IPS-NIHi7 (cell line): ENCODE measurements at regions not wholly inside any gene's neighbourhood (a gene's known extent, or its start where the extent isn't known, plus 50 kb on each side); places are given as distances from the start of the nearest gene placed in this dataset.

Experiments
- DNase-seq: peaks from one replicate; pipeline ENCODE4 v3.0.0; 2012; ENCODE audit warnings: mixed read lengths; ENCODE audit errors: extremely low spot score

DNA sequence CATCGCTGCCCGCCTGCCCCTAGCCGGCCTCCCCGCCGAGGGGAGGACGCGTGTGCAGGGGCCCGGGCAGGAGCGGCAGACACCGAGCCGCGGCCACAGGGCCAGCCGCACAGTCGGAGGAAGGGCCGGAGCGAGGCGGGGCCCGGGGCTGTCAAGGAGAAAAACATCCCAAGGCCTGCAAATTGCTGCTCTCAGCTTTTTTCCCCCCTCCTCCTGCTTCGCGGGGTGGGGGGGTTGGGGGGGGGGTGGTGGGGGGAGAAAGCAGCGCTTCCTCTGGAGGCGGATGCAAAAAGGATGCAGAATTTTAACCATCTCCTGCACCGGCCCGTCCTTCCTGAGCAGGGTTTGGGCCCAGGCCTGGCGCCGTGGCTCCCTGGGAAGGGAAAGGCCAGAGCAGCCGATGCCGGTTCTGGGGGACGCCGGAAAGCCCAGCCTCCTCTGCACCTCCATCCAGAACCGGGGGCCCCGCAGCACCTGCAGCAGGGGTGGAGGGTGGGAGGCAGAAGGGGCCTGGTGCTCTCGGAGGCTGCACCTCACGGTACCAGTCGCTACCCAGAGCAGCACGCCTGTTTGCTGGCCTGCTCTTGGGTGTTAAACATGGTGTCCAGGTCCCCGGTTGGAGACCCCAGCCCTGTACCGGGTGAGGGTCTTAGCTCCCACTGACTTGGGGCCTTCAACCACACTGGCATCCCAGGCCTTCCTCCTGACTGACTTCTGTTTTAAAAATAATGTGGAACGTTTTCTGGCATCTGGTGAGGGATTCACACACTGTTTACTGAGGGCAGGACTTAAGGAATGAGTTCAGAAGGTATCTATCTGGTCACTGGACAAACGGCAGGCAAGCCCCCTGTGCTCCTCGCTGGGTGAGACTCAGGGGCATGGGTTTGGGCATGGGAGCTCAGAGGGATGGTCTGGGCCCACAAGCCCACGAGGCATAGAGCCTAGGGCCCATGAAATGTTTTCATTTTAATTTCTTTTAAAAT lies 77.4 kb upstream of the WNT7B start:
- no peak for DNase-seq

DNA sequence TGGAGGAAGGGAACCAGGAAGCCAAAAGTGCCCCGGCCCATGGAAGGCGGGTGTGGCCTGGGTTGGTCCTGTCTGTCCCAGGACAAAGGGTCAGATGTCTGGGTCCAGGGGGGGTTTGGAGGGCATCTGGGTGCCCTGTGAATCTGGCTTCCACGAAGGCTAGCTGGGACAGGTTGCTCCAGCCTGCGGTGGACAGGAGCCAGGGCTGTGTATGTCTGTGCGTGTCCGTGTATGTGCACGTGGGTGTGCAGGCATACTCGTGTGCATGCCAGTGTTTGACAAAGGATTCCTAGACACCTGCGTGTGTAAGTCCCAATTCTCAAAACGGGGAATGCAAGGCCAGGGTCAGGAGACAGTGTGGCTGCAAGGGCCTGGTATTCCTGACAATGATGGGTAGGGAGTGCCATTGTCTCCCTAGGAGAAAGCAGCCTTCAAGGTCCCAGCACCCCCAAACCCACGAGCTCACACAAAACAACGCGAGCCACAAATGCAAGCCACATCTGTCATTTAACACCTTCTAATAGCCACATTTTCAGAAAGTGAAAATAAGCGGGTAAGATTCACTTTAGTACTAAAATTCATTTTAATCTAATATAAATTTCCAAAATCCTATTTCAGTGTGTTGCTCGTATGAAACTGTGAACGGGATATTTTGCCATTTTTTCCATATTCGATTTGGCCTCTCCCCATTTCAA lies 78.4 kb upstream of the WNT7B start:
- DNase-seq: no peak

DNA sequence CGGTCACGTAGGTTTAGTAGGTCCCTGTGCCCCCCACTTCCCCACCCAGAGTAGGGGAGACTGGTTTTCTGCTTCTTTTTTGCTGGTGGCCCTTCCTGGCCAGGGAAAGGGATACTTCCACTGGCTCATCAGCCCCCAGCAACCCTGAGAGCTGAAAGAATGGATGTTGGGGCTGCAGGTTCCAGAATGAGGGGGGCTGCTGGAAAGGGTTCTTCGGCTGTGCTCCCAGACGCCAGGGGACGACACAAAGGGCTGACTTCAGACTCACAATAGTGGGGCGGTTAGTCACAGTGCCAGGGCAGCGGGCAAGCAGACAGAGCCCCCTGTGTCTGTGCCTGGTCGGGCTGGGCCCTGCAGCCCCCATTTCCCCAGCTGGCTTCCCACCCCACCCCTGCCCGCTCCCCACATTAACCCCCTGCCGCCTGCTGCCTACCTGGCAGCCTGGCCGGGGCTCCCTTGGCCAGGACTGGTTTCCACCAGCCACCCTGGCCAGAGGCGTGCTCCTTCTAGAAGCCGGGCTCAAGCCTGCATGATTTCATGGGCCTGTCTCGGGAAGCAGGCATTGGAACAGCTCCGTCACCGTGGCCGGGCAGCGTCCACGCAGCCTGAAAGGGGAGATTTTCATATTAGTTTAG lies 79.1 kb upstream of the WNT7B start:
- DNase-seq: no peak

DNA sequence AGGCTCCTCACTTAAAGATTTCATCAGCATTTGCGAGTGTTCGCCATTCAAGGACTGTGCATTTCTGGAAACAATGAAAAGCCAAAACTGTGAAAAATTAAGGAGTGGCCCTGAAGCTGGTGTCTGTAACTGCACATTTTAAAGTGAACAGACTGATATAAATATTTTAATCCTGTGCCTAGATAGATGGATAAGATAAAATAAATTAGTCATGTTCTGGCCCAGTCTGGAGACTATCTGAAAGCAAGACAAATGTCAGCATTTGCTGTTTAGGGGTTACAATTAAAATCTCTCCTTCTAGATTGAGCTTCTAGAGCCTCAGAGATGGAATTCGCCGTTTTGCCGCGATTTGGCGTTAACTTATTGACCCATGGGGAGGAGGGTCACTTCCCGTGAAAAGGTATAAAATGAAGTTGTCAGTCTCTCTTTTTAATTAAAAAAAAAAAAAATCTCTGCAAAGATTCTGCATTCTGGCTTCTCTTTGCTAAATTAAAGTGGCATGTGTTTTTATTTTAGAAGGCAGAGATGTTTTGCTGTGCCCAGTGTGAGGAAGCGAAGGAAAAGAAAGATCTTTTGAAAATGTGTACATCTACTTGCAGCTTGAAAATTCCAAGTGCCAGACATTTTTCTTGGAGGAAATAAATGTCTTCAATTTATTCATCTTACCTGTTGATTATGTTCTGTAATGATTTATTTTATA lies 79.7 kb upstream of the WNT7B start:
- DNase-seq: no peak

DNA sequence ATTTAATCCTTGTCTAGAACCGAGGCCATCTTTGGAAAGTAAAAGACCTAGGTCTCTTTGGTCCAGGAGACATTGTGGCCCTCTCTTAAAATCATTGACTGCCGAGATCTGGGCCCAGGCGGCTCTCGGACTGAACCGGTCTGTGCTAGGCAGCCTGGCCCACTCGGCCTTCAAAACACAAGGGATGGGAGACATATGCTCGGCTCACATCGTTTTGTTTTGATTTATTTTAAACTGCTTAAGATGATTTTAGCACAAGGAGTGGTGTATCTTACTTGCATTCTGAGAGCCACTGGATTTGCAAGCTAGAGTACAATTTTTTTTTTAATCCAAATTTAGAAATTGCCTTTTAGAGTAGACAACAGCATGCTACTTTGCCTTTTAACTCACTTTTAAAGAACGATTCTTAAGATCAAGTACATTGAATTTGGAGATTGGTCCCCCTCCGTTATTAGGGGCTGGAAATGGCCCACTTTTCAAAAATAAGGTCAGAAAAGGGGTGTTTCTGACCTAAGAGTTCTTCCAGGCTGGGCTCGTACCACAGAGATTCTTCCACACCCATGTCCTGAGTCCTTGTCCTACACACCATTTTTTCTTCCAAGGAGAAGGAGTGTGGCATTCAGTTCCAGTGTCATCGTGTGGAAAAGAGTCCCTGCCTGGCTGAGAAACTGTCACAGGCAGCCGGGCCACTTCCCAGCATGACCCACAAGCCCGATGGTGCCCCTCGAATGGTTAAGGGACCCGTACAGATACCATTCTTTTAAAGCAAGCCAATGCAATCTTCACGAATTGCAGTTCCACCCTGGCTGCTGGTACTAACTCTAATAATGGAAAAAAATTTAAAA lies 80.5 kb upstream of the WNT7B start:
- no peak for DNase-seq

DNA sequence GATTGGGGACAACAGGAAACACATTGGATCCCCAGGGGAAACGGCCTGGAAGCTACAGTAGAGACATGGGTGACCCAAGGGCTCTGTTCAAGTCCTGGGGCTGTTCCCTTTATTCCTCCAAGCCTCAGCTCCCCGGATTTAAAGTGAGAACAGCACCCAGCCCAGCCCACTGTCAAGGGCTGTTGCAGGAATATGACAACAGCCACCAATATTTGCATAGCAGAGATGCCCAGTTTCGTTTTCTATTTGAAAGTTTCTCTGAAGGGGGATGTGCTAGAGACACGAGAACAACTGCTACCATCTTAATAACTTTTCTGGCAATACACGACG lies 81.1 kb upstream of the WNT7B start:
- no peak for DNase-seq

DNA sequence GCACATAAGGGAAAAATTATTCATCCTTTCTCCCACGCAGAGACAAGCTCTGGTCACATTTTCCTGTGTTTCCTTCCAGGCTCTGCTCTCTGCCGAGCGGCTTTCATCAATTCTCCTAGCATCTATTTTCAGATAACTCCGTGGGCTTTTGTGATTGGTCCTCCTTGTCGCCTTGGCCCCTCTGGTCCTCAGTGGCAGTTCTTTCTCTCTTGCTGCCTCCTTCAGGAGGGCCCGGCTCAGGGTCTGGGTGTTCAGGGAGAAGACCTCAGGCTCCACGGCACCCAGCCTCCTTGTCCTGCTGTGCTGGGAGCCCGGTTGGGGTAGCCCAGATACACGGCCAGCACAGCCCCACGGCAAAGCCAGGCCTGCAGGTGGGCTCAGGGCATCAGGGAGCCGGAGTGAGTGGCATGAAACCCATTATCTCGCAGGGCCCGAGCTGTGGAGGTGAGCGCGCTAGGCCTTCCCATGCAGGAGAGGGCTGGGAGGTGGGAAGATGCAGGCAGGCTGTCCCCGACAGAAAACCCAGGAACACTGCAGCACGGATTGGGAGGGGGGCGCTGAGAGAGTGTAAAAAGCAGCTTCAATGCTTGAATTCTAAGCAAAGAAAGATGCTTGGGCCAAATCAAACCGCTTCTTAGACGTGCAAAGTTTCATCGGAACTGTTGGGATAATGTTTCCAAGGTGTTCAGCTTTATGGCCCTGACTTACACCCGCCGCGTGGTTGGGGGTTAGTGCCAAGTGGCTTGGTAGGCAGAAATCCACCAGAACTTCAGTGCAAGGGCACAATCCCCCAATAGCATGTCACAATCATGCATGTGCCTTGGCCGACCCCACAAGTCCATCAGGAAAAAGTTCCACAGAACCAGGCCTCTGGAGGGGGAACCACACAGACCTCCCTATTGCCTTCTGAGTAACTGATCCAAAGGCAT lies 81.9 kb upstream of the WNT7B start:
- no peak for DNase-seq

DNA sequence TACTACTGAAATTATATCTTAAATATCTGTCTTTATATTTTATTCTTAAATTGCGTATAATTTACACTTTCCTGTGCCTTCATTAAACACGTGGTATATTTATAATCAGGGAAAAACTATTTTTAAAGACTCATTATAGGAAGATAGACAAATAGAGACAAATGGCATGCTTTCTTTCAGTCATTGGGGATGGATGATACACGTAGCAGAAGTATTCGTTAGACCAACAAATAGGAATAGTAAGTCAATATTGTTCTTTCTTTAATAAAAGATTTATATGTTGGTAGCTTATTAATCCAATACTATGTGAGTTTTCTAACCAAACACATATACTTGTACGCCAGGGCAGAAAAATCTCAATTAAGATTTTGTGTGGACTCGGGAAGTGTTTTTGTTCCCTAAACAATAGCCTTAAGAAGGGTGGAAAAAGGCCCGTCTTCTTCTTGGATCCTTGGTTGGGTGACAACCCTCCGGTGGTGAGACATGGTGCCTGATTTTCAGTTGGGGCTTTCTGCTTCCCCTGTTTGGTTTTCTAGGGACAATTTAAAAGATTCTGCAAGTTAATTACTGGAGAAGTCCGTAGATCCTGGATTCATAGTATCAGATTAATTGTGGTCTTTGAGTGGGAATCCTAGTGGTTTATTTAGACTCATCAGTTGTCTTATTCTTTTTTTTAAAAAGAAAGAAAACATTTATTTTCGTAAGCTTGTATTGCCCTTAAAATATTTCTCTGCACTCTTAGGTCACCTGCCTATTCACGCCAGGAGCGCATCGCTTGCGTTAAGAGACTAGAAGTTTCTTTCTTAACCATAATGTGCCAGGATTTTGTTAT lies 83.5 kb upstream of the WNT7B start:
- DNase-seq: no peak

DNA sequence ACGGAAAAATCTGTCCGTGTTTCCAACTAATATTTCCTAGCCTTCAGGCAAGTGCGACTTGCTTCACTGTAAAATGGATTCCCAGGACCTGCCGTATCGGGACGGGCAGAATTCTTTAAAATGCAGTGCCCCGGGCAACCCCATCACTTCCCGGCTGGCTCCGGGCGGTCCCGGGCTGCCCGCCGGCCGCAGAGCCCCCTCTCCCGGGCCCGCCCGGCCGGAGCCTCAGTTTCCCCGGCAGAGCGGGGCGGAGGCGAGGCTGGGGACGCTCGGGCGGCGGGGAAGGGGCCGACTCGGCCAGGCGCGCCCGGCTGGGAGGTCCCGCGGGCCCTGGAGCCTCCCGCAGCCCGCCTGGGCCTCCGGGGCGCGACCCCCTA lies 84.2 kb upstream of the WNT7B start:
- DNase-seq: no peak

DNA sequence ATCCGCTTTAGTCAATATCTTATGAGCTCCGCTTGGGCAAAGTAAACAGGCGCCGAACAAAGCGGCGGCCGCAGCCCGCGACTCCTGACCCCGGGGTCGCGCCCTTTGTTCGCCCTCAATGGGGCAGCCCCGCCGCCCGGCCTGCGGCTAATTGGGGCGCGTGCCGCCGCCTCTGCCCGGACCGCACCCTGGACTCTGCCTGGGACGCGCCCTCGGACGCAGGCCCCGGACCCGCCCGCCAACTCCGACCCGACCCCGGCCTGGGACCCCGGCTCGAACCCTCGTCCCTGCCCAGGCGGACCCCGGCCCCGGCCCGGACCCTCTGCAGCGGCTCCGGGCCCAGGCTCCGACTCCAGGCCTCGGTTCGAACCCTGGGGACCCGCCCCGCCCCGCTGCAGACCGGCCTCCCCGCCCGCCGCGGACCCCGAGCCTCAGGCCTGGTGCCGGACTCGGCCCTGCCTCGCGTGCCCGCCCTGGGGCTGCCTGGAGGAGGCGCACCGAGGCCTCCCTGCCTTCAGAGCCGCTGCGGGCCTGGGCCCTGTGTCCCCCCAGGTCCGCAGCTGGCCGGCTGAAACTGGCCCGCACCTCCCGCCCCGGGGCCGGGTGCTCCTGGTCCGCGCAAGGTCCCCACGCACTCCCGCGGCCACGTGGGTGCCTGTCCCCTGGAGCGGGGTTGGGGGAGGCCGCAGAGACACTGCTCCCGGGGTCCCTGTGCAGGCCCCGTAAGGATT lies 84.7 kb upstream of the WNT7B start:
- peak; percentile 51 for DNase-seq

DNA sequence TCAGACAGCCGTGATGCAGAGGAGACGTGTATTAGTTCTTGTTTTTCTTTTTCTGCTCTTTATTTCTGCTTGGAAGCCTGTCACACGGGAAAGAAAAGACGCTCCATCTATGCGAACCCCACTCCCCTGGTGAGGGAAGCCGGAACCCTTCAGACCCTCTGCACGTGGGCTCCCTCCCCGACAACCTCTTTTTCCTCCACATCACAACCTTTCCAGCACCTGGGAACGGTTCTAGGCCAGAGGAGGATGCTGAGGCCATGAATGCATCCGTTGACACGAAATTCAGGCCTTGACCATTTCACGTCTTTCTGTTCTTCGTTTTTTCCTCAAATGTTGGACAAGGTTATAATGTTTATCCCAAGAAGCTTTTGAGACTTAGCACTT lies 85.3 kb upstream of the WNT7B start:
- no peak for DNase-seq

DNA sequence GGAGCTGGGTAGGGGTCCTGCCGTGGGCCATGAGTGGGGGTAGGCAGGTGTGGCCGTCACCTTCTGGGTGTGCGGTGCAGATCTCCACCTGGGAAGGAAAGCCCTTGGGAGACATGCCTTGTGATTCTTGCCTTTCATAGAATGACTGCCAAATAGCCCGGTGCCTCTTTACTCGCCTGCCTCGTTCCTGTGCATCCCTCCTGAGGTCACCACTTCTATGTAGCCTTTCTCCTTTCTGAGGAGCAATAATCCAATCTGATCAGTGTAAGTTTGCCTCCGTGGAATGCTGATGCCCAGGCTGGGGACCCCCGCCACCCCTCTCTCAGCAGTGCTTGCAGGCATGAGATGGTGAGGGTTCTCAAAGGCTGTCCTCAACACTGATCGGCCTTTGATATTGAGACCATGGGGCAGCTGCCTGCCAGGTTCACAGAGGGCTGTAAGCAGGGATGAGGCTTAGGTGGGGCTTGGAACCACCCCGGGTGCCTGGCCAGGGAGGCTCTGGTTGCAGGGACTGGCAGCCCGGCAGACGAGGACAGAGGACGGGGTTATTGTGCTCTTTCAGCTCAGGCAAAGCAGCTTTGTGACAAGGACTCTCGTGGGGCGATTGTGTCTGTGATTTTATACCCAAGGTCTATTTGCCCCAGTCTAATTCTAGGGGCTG lies 86.1 kb upstream of the WNT7B start:
- DNase-seq: no peak

DNA sequence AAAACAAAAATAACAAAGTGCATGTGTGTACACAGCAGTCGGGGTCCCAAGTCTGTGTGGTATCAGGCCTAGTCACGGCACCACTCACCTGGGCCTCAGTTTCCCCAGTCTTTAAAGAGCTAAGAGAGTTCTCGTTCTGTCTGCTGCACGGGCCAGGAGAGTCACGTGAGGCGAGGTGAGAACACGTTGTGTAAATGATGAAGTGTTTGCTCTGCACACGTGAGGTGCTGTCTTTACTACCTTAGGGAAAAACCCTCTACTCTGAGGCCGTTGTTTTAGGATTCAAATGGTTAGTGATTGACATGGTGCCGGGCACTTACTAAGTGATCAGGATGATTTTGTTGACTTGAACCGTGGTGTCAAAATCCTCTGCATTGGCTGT lies 86.5 kb upstream of the PPARA start:
- no peak for DNase-seq

DNA sequence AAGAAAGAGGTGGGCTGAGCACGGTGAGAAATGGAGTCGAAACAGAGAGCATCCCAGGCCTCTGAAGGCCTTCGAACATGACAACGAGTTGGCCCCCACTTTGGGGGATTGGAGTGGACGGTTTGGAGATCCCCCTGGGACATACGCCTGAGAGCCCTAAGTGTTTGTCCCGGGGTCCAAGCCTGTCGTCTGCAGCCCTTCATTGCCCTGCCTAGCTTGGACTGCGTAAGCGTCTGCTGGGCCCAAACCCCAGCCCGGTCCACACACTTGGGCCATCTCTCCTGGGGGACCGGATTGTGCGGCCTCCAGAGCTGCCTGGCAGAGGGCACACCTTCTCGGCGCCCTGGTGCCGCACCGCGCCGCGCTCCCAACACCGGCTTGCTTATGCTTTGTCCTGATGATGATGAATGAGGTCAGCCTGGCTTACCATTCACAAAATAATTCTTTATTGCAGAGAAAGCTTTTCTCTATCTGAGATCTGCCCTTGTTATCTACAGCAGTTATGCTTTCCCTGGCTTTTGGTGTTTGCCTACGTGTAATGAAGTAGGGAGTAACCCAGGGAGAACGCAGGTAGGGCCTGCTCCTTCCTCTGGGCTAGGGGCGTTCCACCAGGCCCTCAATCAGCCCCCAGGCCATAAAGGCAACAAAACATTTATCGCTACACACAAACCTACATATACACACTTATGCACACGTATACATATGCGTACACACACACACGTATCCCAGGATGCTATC lies 85.9 kb upstream of the PPARA start:
- DNase-seq: no peak

DNA sequence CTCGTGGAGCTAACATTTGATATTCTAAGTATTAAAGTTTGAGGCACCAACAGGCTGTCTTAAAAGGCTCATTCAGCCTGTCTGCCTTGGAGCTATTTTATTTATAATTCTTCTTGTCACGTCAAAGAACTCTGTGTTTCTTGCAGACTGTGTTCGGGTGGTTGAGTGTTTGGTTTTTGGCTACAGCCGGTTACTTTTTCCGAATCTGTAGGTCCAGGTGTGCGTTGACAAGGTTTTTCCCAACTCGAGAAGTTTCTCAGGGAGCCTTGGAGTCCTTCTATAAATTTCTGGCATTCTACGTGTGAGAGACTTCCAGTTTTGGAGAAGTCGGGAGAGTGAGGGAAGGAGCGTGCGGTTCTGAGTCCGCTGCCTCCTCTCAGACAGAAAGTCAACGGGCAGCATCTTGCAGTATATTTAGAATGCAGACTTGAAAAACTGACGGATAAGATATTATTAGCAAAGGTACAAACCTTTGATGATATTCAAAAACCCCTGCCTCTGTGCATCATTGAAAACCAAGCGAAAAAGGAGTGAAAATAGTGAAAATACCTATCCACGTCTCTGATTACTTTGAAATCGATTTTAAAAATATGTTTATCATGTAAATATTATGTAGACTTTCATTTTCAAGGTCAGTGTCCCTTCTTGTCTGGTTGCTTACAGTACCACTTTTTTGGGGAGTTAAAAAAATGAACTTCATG lies 85.2 kb upstream of the PPARA start:
- DNase-seq: no peak

DNA sequence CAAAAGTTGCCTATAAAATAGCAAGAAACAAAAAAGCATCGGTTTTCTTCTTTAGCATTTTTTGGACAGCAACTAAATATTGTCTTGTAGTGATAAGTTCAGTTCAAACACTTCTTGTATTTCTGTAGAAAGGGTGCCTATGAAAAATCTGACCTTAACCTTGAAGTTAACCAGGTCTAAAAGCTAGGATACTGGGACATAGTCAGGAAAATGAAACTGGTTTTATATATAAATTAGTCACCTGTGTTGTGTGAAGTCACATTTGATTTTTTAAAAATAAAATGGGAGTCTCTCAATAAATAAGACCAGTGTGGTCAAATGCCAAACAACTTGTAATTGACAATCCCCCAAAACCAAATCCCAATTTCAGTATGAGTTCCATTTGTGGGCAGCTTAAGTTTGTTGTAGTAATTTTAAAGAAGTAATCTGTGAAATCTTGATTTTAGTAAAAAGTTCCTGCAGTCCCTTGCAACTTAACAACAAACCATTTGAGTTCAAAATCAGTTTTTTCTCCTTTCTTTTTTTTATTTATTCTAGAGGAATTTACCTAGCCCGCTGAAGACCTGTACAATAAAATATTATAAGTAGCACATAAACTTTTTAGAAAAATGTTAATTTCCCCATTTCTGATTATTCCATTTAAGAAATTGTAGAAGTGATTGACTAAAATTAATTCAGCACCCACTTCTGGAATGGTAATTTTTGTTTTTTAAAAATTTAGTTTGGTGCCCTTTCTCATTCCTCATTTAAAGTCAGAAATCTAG lies 84.5 kb upstream of the PPARA start:
- DNase-seq: no peak
